G401 (cell line): ENCODE measurements at regions not wholly inside any gene's neighbourhood (a gene's known extent, or its start where the extent isn't known, plus 50 kb on each side); places are given as distances from the start of the nearest gene placed in this dataset.
"Not testable (repeated sequence)": the region's sequence is repeated elsewhere in the genome, so short reads cannot be mapped to it uniquely, and the experiment has no call there.

Experiments used
- DNase-seq: peaks from one replicate; pipeline ENCODE4 v3.0.0-alpha.2; 2015; ENCODE audit warnings: low spot score
- in situ Hi-C: cut with HindIII; loops from 2 replicates; pipeline ENCODE4 v1.10.0; 2016; ENCODE audit warnings: low sequenced_read_pairs, mixed read lengths

DNA sequence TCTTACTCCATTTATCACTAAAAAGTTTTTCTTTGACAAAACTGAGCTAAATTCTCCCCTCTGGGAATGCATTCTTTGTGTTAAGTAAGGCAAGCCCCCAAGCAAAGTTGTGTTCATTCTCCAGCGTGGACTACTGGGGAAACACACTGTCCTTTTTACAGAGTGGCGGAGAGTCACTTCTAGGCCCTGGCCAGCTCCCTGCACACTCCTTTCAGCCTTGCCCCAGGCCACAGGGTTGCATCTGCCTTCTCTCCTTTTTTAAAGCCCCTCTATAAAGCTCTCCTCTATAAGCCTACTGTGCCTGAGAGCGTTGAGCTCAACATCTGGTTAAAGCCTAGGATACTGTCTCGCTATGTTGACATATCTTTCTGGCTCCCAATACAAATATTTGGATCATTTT is 803.4 kb downstream of the PCDH17 start:
- in situ Hi-C loops = no loop called here
- DNase-seq = no peak

DNA sequence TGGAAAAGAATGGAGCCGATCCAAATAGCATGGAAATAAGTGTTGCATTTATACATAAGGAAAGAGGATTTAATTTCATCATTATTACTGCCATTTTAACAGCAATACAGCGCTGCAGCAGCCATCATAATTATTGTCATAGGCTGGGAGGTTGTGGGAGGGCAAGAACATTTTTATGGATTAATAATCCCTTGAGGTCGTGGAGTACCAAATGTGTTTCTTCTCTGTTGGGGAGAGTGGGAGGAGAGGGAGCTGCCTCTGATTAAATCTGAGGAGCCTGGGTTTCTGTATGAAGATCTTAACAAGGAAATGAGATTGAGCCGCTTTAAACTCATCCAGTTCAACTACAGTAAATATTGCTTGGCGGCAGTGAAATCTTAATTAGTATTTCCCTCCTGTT is 805.9 kb downstream of the PCDH17 start:
- no peak for DNase-seq
- in situ Hi-C loops = no loop called here

DNA sequence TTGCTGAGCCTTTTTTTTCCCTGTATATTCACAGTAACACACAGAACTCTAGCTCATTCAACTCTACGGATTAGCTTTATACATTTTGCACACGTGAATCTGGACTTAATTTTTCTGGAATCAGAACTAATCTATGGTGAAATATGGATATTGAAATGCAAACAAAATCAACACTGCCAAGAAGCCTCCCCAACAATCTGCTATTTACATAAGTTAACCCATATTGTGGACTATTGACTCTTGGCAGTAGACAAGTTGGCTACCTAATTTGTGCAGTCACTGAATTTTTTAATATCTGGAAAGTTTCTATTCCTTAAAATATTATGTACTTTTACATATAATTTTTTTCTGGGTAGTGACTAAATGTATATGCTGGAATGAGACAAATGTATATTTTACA is 815.4 kb downstream of the PCDH17 start:
- in situ Hi-C loops = no loop called here

DNA sequence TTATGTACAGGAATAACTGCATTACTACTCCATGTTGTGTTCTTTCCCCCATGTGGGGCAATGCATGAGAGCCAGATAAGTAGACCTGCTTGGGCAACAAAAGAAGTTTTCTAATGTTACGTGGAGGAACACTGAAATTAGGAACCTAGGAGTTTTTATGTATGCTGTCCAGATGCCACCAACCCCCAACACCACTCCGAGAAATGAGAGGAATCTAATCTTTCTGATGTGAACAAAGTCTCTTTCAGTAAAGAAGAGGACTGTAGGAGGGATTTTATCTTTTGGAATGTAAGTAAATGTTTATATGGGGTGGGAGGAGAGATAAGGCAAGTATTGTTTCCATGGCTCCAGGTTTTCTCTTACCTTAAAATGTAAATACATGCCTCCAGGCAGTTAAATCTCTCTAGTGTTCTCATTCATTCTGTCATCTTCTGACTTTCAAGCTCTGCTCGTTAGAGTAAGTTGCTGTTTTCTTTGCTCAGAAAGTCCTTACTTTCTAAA is 820.6 kb downstream of the PCDH17 start:
- no peak for DNase-seq
- in situ Hi-C loops = no loop called here

More for the DNA sequence above, 815.4 kb downstream of the PCDH17 start:
- no peak for DNase-seq

DNA sequence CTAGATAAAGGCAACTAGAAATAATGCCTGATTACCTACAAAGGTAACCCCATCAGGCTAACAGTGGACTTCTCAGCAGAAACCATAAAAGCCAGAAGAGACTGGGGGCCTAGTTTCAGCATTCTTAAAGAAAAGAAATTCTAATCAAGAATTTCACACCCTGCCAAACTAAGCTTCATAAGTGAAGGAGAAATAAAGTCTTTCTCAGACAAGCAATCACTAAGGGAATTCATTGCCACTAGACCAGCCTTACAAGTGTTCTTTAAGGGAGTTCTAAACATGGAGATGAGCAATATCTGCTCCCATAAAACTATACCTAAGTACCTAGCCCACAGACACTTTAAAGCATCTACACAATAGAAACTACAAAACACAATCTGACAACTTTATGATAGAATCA is 823.5 kb downstream of the PCDH17 start:
- in situ Hi-C loops = no loop called here

DNA sequence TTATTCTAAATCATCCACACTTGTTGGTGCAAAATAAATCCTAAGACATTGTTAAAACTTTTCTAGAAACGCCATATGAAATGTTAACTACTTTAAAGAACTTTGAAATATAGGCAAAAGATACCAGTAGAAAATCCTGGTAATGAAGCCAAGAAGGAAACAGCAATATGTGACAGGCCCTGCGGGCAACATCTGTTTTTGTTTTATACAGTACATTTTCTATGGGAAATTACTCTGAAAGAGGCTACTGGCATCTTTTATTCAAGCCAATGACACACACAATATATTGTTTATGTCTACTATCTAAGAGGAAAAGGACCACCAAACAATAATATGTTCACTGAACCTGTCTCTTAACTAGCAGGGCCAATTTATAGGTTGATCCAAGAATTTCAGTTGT is 829.7 kb downstream of the PCDH17 start:
- in situ Hi-C loops = no loop called here
- DNase-seq = no peak

More for the DNA sequence above, 823.5 kb downstream of the PCDH17 start:
- no peak for DNase-seq

DNA sequence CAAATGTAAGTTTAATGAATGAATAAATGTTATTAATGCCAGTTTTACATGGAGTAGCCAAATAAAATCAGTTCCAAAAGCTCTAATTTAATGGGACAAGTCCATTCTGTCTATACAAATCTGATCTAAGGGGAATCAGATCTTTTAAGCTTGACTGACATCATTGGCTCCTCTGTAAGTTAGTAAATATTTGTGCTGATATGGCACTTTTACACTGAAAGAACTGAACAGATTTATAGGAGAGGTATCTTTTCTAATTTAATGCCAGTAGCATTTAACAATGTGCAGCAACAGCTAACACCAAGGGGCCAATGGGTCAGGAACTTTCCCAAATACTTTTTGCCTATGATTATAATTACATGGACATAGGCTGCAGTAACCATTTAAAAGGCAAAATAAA is 832.3 kb downstream of the PCDH17 start:
- no peak for DNase-seq
- in situ Hi-C loops = no loop called here

DNA sequence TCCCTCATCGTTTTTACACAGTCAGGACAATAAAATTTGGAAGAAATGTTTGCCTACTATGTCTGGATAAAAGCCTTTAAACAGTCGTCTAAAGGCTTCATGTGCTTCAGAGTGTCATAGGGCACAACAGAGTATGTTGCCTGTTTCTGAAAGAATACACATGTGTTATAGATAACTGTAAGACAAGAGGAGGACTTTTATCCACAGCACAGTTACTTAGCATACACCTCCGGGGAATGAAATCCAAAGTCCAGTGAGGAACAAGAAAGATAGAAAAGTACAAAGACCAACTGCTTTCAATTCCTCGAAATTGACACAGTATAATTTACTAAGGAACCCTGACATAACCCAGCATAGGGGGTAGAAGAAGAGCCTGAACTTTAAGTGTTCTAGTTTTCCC is 835.6 kb downstream of the PCDH17 start:
- in situ Hi-C loops = no loop called here
- DNase-seq = no peak

DNA sequence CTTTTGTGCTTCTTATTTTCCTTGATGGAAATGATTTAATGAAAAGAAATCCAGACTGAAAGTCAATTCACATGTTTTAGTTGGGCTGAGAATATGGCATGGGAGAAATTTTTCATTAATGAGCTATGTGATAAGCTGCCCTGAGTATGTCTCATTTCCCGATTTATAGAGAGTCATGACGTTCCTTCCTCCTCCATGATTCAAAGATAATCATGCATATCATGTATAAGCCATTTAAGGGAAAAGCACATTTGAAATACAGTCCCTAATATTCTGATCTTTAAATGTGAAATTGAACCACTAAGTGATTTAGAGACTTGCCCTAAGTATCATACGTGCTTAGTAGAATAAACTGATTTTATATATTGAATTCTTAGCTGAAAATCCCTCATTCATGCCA is 840.9 kb downstream of the PCDH17 start:
- DNase-seq = no peak
- in situ Hi-C loops = no loop called here

DNA sequence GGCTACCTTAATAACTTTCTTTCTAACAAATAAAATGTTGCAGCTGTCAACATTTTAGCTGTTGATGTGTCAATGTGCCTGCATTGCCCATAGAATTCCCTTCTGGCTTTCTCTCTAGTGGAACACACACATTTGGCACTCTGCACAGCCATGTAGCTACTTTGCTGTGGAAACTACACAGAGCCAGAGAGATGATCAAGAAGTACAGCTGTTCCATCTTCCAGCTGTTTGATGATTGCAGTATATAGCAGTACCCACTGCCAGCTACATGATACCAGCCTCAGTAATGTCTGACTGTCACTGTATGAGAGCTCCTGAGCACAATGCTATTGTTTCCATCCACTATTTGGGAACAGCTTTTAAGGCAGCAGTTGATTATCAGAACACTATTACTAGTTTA is 843.0 kb downstream of the PCDH17 start:
- in situ Hi-C loops = no loop called here
- DNase-seq = no peak

DNA sequence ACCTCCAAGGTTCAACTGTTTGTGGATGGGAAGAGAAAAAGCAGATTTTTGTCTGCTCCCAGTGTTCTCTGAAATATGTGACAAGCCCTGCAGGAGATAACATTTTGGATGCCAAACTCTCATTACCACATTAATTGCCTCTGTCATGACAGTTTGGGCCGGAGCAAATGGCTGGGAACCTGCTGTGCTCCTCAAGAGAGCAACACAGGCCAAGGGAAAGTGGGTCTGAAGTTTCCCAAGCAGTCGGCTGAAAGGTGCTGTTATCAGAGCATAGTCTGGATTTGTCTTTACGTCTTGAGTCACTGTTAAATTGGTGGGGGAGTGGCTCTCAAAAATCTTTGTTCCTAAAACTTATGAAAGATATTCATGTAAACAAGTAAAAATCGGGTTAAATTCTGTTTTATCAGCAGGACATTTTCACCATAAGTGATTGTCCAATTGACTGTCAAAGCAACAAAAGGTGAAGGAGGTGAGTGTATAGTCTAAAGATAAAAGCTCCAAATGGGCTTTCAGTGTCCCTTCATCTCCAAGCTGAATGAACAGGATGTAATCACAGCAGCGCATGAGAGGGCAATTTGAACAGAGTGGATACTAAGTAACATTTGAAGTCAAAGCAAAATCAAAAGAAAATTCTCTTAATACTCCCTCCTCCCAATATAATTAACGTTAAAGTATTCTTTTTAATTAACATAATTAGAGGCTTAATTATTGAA is 844.8 kb downstream of the PCDH17 start:
- in situ Hi-C loops = no loop called here
- DNase-seq = peak; percentile 1

DNA sequence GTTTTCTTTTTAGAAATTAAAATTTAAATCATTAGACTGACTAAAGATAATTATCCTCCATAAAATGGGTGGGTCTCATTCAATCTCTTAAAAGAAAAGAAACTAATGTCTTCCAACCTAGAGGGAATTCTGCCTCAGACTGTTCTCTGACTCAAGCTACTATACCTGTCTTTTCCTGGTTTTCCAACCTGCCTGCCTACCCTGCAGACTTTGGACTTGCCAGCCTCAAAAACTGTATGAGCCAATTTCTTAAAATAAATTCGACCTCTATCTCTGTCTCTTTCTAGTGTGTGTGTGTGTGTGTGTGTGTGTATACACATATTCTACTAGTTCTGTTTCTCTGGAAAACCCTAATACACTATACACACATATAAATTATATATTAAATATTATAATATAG is 847.3 kb downstream of the PCDH17 start:
- in situ Hi-C loops = no loop called here
- DNase-seq = no peak

DNA sequence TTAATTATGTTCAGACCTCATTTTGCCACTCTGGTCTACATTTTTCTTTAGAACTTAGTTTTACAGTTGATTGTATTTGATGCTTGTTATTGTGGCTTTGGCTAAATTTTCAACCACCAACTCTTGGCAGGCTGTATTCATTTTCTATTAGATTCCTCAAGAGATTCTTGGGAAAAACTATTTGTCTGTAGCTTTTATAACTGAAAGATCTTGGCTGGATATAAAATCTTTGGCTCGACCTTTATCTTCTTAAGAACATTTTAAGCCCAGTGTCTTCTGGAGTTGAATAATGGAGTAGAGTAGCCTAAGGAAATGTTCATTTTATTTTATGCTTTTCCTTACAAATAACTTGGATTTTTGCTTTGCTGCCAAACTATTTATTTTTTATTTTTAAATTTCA is 848.5 kb downstream of the PCDH17 start:
- DNase-seq = no peak
- in situ Hi-C loops = no loop called here

DNA sequence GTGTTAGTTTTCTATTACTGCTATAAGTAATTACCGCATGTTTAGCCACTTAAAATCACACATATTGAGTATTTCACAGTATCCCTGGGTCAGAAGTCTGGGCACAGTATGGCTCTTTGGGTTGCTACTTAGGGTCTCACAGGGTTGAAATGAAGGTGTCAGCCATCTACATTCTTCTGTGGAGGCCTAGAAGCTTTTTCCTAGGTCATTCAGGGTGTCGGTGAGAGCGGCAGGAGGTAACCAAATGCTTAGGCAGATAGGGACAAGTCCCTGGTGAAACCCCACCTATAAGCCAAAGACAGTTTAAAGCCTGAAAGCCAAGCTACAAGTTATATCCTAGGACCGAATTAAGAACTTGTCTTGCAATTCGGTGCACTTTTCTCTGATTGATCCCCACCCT is 856.7 kb downstream of the PCDH17 start:
- in situ Hi-C loops = no loop called here
- no peak for DNase-seq

DNA sequence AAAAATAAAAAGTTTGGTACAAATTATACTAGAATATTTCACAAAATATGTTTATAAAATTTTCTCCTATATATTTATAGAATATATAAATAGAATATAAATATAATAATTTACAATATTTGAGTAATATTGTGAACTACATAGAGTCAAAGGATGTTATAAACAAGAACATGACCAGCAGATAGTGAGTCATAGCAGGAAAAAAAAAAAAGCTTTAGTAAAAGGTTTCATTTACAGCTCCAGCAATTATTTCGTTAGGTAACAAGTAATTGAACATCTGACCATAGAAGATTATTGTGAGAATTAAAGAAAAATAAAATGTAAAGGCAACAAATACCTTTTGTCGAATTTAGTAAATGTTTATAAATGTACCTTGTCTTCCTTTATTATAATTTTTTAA is 864.1 kb downstream of the PCDH17 start:
- no peak for DNase-seq
- in situ Hi-C loops = no loop called here

DNA sequence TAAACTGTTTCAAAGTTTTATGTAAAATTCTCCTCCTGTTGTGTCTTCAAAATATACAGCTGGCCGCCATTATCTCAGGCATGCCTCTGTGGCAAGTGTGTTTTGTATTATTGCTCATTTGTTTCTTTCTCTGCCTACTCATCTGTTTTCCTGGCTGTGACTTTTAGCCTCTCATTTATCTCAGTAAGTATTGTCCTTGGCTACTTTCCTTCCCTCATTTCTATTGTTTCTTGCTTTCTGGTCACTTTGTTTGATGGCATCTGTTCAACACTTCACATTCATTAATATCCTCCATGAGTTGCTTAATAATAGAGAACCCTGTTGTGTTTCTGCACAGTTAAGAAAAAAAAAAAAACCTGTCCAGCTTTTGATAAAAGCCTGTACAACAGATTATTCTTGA is 869.4 kb downstream of the PCDH17 start:
- no peak for DNase-seq

DNA sequence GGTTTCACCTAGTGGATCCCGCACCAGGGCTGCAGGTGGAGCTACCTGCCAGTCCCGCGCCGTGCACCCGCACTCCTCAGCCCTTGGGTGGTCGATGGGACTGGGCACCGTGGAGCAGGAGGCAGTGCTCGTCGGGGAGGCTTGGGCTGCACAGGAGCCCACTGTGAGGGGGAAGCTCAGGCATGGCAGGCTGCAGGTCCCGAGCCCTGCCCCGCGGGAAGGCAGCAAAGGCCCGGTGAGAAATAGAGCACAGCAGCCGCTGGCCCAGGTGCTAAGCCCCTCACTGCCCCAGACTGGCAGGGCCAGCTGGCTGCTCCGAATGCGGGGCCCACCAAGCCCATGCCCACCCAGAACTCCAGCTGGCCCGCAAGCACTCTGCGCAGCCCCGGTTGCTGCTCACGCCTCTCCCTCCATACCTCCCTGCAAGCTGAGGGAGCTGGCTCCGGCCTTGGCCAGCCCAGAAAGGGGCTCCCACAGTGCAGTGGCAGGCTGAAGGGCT is 872.7 kb downstream of the PCDH17 start:
- DNase-seq = not testable (repeated sequence)

More for the DNA sequence above, 869.4 kb downstream of the PCDH17 start:
- in situ Hi-C loops = no loop called here

DNA sequence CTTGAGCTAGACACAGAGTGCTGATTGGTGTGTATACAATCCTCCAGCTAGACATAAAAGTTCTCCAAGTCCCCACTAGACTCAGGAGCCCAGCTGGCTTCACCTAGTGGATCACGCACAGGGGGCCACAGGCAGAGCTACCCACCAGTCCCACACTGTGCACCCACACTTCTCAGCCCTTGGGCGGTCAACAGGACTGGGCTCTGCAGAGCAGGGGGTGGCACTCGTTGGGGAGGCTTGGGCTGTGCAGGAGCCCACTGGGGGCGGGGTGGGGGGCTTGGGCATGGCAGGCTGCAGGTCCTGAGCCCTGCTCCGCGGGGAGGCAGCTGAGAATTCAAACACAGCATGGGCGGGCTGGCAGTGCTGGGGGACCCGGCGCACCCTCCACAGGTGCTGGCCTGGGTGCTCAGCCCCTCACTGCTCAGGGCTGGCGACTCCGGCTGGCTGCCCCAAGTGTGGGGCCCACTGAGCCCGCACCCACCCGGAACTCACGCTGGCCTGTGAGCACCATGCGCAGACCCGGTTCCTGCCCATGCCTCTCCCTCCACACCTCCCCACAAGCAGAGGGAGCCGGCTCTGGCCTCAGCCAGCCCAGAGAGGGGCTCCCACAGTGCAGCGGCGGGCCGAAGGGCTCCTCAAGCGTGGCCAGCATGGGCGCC is 873.8 kb downstream of the PCDH17 start:
- in situ Hi-C loops, DNase-seq: not testable (repeated sequence)

More for the DNA sequence above, 872.7 kb downstream of the PCDH17 start:
- in situ Hi-C loops = not testable (repeated sequence)

DNA sequence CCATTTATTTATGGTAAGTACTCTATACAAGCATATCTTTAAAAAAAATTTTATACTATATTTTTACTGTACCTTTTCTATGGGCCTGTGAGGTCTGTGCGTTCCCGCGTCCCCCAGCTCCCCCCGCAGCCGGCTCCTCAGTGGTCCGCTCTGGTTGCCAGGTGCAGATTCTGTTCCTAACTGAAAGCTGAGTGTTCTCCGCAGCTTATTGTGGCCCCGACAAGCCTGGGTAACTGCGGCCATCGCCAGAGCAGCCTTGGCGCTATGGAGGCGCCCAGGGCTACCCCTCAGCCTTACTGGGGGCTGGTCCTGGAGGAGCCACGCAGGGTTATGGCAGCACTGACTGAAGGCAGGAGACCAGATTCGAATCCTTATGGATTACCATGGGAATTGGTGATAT is 896.8 kb downstream of the PCDH17 start:
- DNase-seq = no peak
- in situ Hi-C loops = no loop called here

DNA sequence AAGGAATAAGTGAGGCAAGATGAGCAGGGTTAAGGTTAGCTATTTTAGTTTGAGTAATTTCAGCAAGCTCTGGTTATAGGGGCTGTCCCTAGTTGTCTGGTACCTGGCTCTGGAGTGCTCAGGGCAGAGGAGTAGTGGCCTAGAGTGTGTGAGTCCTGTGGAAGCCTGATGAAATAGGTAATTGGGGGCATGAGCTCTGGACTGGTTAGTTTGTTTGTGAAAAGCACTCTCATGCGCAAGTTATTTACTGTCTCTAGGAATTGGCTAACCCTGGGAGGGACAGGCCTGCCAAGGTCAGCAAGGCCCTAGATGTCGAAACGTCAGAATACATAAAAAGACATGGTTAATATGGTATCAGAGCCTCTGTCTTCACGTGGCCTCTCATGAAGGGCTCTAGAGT is 900.1 kb downstream of the PCDH17 start:
- no peak for DNase-seq
- in situ Hi-C loops = no loop called here

DNA sequence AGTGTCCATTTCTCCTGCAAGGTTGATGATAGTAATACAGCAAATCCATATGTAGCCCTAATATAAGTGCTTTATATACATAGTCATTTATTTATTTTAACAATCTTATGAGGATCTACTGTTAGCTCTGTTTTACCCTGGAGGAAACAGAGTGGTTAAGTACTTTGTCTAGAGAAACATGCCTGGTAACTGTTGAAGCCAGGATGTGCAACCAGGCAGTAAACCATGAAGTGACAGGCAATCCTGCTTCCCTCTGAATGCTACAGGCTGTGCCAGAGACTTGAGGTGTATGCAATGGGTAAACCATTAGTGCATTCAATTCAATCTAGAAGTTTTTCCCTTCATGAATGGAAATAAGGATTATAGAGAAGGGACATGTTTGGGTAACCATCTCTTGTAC is 911.0 kb downstream of the PCDH17 start:
- no peak for DNase-seq
- in situ Hi-C loops = no loop called here
